ENCODE measurements at regions not wholly inside any gene's neighbourhood (a gene's known extent, or its start where the extent isn't known, plus 50 kb on each side); places are given as distances from the start of the nearest gene placed in this dataset.

DNA sequence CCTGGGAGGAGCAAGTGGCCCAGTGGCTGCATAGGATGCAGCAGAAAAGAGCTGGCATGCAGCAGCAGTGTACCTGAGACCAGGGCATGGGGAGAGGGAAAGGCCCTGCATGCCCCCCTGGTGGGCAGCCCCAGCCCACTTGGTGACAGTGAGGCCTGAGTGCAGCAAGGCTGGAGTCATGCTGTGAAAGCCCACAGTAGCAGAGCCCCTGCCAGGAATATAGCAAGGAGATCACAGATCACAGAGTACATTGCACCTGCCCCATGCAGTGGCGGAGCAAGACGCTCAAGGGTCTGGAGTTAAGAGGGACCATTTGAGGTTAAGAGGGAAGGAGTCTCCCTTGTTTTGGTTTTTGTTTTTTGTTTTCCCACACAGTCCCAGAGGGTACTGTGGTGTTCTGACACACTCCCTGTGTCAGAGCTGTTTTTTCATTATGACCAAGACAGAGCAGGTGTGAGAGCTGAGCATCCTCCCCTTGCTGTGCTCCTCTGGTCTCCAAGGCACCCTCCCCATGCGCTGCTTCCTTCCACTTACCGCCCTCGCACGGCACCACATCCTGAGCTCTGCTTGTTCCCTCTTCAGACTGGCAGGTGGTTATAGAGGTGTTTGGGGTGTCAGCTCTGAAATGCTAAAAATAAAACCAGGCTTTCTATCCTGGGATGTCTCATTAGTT, 85.0 kb upstream of the UBL3 start:
- H3K27ac ChIP-seq (ENCODE audit: low read depth in 1 of 2, low read length in 2 of 2), result no peak overlapping the region
- TF ChIP-seq, protein P1, sequence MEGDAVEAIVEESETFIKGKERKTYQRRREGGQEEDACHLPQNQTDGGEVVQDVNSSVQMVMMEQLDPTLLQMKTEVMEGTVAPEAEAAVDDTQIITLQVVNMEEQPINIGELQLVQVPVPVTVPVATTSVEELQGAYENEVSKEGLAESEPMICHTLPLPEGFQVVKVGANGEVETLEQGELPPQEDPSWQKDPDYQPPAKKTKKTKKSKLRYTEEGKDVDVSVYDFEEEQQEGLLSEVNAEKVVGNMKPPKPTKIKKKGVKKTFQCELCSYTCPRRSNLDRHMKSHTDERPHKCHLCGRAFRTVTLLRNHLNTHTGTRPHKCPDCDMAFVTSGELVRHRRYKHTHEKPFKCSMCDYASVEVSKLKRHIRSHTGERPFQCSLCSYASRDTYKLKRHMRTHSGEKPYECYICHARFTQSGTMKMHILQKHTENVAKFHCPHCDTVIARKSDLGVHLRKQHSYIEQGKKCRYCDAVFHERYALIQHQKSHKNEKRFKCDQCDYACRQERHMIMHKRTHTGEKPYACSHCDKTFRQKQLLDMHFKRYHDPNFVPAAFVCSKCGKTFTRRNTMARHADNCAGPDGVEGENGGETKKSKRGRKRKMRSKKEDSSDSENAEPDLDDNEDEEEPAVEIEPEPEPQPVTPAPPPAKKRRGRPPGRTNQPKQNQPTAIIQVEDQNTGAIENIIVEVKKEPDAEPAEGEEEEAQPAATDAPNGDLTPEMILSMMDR (IDR thresholded peaks at IDR 0.05; ENCODE audit: low read depth, low read length, missing input control), result no peak
- no peak for TF ChIP-seq HNF4A (conservative IDR thresholded peaks at IDR 0.05)
- no peak for TF ChIP-seq RAD21 (IDR thresholded peaks at IDR 0.05)
- TF ChIP-seq, protein P2, sequence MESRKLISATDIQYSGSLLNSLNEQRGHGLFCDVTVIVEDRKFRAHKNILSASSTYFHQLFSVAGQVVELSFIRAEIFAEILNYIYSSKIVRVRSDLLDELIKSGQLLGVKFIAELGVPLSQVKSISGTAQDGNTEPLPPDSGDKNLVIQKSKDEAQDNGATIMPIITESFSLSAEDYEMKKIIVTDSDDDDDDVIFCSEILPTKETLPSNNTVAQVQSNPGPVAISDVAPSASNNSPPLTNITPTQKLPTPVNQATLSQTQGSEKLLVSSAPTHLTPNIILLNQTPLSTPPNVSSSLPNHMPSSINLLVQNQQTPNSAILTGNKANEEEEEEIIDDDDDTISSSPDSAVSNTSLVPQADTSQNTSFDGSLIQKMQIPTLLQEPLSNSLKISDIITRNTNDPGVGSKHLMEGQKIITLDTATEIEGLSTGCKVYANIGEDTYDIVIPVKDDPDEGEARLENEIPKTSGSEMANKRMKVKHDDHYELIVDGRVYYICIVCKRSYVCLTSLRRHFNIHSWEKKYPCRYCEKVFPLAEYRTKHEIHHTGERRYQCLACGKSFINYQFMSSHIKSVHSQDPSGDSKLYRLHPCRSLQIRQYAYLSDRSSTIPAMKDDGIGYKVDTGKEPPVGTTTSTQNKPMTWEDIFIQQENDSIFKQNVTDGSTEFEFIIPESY (IDR thresholded peaks at IDR 0.05), result no peak
- no peak for TF ChIP-seq RXRA (IDR thresholded peaks at IDR 0.05)
- TF ChIP-seq FOXA1 (IDR thresholded peaks at IDR 0.05), result no peak
- TF ChIP-seq, protein P3, sequence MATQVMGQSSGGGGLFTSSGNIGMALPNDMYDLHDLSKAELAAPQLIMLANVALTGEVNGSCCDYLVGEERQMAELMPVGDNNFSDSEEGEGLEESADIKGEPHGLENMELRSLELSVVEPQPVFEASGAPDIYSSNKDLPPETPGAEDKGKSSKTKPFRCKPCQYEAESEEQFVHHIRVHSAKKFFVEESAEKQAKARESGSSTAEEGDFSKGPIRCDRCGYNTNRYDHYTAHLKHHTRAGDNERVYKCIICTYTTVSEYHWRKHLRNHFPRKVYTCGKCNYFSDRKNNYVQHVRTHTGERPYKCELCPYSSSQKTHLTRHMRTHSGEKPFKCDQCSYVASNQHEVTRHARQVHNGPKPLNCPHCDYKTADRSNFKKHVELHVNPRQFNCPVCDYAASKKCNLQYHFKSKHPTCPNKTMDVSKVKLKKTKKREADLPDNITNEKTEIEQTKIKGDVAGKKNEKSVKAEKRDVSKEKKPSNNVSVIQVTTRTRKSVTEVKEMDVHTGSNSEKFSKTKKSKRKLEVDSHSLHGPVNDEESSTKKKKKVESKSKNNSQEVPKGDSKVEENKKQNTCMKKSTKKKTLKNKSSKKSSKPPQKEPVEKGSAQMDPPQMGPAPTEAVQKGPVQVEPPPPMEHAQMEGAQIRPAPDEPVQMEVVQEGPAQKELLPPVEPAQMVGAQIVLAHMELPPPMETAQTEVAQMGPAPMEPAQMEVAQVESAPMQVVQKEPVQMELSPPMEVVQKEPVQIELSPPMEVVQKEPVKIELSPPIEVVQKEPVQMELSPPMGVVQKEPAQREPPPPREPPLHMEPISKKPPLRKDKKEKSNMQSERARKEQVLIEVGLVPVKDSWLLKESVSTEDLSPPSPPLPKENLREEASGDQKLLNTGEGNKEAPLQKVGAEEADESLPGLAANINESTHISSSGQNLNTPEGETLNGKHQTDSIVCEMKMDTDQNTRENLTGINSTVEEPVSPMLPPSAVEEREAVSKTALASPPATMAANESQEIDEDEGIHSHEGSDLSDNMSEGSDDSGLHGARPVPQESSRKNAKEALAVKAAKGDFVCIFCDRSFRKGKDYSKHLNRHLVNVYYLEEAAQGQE (IDR thresholded peaks at IDR 0.05), result no peak
- no peak for TF ChIP-seq NR2F2 (IDR thresholded peaks at IDR 0.05)
- TF ChIP-seq SP1 (IDR thresholded peaks at IDR 0.05), result no peak
- TF ChIP-seq HNF4G (IDR thresholded peaks at IDR 0.05), result no peak
- TF ChIP-seq JUND (IDR thresholded peaks at IDR 0.05), result no peak
- TF ChIP-seq YY1 (IDR thresholded peaks at IDR 0.05), result no peak
- H3K9ac ChIP-seq (ENCODE audit: low read depth in 1 of 2, low read length in 2 of 2), result no peak overlapping the region
- WGBS, result 80% methylated on average over 6 of the region's 6 CpGs
- H3K9me3 ChIP-seq (ENCODE audit: control insufficient read depth in 4 of 4, low read length in 3 of 4), result no peaks in the 10 kb centered on the region
- H3K27me3 ChIP-seq (ENCODE audit: control insufficient read depth in 4 of 4, insufficient read depth in 4 of 4, low read length in 3 of 4), result no peaks in the 10 kb centered on the region
- no peak for DNase-seq (ENCODE audit: low spot score)
- H3K4me1 ChIP-seq (ENCODE audit: control insufficient read depth in 4 of 4, insufficient read depth in 4 of 4, low read length in 3 of 4), result peaks cover 0 to 11% (median 7%) of the 10 kb centered on the region in 4 donors
- H3K36me3 ChIP-seq (ENCODE audit: control insufficient read depth in 4 of 4, insufficient read depth in 3 of 4, low read depth in 1 of 4, low read length in 3 of 4), result no peaks in the 10 kb centered on the region
- H3K4me3 ChIP-seq (ENCODE audit: low read depth in 1 of 3, low read length in 3 of 3), result no peak overlapping the region

DNA sequence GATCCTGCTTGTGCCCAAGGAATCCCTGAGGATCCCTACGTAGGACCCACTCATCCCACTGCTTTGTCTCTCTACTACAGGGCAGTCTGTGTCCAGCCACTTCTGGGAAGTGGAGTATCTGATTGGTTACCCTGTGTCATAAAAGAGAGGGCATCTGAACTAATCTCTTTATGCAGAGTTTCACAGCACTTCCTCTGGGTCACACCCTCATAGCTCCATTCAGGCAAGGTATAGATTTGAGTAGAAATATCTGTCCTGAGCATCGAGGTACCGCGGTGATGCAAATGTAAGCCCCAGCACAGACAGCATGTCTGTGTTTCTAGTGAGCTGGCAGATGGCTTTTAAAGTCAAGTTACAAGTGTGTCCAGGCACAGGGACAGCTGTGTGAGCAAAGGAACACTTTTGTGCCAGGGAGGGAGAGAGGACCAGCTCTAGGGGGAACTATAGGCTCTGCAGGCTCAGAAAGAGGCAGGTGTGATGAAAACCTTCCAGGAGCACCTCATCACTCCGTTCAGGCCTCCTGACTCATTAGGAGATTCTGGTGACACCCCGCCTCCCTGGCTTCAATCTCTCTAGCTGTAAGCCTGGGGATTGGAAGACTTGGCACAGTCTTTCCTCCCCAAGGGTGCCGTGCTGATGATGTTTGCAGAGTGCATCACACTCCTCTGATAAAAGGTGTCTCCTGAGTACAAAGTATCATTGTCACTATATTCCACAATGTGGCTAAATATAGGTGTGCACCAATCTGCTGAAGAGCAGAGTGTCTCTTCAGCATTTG, 84.3 kb upstream of the UBL3 start:
- H3K27me3 ChIP-seq (ENCODE audit: control insufficient read depth in 4 of 4, insufficient read depth in 4 of 4, low read length in 3 of 4), result no peaks in the 10 kb centered on the region
- no peaks in the 10 kb centered on the region for H3K36me3 ChIP-seq (ENCODE audit: control insufficient read depth in 4 of 4, insufficient read depth in 3 of 4, low read depth in 1 of 4, low read length in 3 of 4)
- TF ChIP-seq RAD21 (IDR thresholded peaks at IDR 0.05) (no peak), NR2F2 (IDR thresholded peaks at IDR 0.05) (no peak), FOXA1 (IDR thresholded peaks at IDR 0.05) (no peak), HNF4G (IDR thresholded peaks at IDR 0.05) (no peak), SP1 (IDR thresholded peaks at IDR 0.05) (no peak)
- TF ChIP-seq, protein P4, sequence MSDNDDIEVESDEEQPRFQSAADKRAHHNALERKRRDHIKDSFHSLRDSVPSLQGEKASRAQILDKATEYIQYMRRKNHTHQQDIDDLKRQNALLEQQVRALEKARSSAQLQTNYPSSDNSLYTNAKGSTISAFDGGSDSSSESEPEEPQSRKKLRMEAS (IDR thresholded peaks at IDR 0.05), result no peak
- DNase-seq (ENCODE audit: low spot score), result no peak
- peaks cover 0 to 11% (median 7%) of the 10 kb centered on the region in 4 donors for H3K4me1 ChIP-seq (ENCODE audit: control insufficient read depth in 4 of 4, insufficient read depth in 4 of 4, low read length in 3 of 4)
- no peaks in the 10 kb centered on the region for H3K9me3 ChIP-seq (ENCODE audit: control insufficient read depth in 4 of 4, low read length in 3 of 4)
- no peak overlapping the region for H3K9ac ChIP-seq (ENCODE audit: low read depth in 1 of 2, low read length in 2 of 2)
- no peak overlapping the region for H3K4me3 ChIP-seq (ENCODE audit: low read depth in 1 of 3, low read length in 3 of 3)
- WGBS, result 79% methylated on average over 7 of the region's 7 CpGs
- H3K27ac ChIP-seq (ENCODE audit: low read depth in 1 of 2, low read length in 2 of 2), result no peak overlapping the region

All from liver (tissue), 8 donors.